ENCODE measurements at regions not wholly inside any gene's neighbourhood (a gene's known extent, or its start where the extent isn't known, plus 50 kb on each side); places are given as distances from the start of the nearest gene placed in this dataset.

DNA sequence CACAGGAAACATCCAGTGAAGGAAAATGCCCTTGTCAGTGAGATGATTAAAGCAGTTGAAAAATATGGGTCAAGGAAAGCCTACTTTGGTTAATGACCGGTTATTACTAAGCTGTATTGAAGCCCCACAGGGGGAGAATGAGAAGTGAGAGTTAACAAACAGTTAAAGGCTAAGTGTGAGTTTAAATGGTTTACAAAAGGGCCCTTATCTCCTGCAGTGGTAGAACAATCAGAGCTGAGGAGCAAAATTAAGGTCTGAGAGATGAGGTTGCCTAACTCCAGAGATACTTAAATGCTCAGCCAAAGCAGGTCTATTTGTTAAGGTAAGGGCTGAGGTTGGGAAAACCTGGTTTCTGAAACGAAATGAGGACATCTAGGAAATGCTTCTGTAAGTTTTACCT, 75.1 kb upstream of the FER start:
- Histone ChIP-seq H3K27ac (no peak overlapping the region), H3K4me2 (peak overlapping the region; percentile 45), H3K4me1 (peaks cover 16% of the 10 kb centered on the region), H3K36me3 (no peaks in the 10 kb centered on the region), H3K4me3 (no peak overlapping the region), H3K9ac (no peak overlapping the region), H4K20me1 (no peaks in the 10 kb centered on the region), H3K9me3 (no peaks in the 10 kb centered on the region), H3K27me3 (no peaks in the 10 kb centered on the region)
- TF ChIP-seq Cebpa-rat (IDR thresholded peaks at IDR 0.05) = no peak

DNA sequence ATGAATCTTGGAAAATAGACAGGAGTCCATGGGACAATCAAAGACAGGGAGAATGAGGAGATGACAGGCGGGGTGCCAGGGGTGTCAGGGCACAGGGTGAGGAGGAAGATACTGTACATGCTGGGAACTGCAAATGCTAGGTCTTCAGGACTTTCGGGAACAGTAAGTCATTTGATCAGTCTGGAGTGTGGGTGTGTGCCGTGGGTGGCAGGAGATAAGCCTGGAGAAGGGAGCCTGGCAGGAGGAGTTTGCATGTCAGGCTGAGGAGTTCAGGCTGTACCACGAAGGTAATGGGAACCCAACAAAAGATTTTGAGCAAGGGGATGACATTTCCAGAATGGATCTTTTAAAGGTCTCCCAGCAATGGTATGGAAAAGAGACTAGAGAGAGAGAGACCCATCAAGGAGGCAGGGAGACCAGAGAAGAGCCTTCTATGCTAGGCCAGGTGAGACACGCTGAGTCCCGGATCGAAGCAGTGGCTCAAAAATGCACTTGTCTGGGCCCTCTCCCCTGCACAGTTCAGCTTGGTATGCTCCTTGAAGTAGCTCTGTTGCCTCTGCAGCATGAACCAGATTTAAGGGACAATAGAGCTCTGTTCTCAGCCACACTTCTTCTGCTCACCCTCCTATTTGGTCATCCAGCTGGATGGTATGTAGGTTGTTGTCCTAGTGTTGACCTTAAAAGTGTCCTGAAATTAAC, 77.0 kb upstream of the FER start:
- Histone ChIP-seq H3K9ac (no peak overlapping the region), H3K9me3 (no peaks in the 10 kb centered on the region), H3K36me3 (no peaks in the 10 kb centered on the region), H4K20me1 (no peaks in the 10 kb centered on the region), H3K27ac (no peak overlapping the region), H3K4me2 (no peak overlapping the region), H3K4me1 (peaks cover 16% of the 10 kb centered on the region), H3K27me3 (no peaks in the 10 kb centered on the region), H3K4me3 (no peak overlapping the region)
- TF ChIP-seq Cebpa-rat (IDR thresholded peaks at IDR 0.05) = no peak

- Histone ChIP-seq H4K20me1 (no peaks in the 10 kb centered on the region), H3K9me3 (no peaks in the 10 kb centered on the region), H3K27ac (no peak overlapping the region), H3K4me3 (no peak overlapping the region), H3K36me3 (no peaks in the 10 kb centered on the region), H3K27me3 (no peaks in the 10 kb centered on the region), H3K9ac (no peak overlapping the region), H3K4me1 (peaks cover 16% of the 10 kb centered on the region), H3K4me2 (no peak overlapping the region)
- no peak for TF ChIP-seq Cebpa-rat (IDR thresholded peaks at IDR 0.05)
Observed at GRCh38 chr5:108669462-108669861, 78.2 kb upstream of the FER start.

DNA sequence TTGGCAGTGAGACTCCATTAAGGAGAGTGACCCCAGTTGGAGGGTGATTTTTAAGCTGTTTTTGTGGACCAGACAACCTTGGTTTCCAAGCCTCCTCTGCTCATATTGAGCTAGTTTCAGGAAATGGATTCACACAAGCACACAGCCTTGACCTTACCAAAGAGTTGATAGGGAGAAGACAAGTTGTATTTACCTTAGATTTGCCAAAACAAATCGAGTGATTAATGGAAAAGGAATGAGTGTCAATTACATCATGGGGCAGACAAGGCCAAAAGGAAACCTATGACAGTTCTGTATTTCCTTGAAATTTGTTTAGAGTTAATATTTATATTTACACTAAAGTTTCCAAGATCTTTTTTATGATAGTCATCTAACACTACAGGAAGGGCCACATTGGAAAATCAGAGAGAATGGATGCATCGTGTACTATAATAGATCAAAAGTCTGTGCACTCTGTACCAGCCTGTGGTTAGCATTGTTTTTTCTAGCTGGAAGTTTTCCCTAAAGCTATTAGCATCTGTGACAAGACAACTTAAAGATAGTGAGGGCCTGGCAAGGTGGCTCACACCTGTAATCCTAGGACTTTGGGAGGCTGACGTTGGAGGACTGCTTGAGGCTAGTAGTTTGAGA, 86.0 kb upstream of the FER start:
- Histone ChIP-seq H3K27me3 (no peaks in the 10 kb centered on the region), H4K20me1 (no peaks in the 10 kb centered on the region), H3K27ac (no peak overlapping the region), H3K4me3 (no peak overlapping the region), H3K4me2 (no peak overlapping the region), H3K9ac (no peak overlapping the region), H3K9me3 (no peaks in the 10 kb centered on the region), H3K4me1 (no peaks in the 10 kb centered on the region), H3K36me3 (no peaks in the 10 kb centered on the region)
- no peak for TF ChIP-seq Cebpa-rat (IDR thresholded peaks at IDR 0.05)

DNA sequence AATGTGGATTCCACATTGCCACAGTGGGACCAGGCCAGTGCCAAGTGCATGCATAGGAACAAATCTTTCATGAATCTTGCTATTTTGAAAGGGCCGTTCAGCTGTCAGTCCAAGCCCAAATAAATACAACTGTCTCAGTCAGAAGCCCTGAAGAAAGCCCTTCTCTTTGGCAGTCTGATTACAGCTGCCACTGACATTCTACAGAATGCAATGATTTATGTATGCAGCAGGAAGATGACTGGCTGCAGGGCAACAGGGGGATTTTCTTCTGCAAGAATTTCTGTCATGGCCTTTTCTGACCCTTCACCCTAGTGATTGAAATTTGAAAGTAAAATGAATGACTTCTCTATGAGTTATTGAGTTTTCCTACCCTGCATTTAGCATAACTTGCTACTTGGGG, 86.7 kb upstream of the FER start:
- Histone ChIP-seq H3K27ac (no peak overlapping the region), H3K27me3 (no peaks in the 10 kb centered on the region), H3K9me3 (no peaks in the 10 kb centered on the region), H3K4me3 (no peak overlapping the region), H3K4me1 (no peaks in the 10 kb centered on the region), H3K9ac (no peak overlapping the region), H4K20me1 (no peaks in the 10 kb centered on the region), H3K36me3 (no peaks in the 10 kb centered on the region), H3K4me2 (no peak overlapping the region)
- no peak for TF ChIP-seq Cebpa-rat (IDR thresholded peaks at IDR 0.05)

DNA sequence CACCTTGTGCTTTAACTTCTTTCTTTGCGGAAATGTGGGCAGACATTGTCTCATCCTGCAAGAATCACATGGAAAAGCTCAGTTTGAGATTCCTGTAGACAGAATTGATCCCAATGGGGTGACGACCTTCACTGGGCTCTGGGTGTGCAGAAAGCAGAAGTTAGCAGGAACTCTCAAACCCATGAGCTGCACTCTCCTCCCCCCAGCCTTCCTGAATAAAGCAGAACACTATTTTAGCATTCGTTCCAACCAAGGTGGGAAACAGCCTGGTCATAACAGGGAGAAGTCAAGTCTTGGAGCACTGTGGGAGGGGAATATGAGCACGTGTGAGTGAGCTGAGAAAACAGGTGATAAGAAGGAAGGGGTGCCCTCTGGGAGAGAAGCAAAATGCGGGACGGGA, 87.4 kb upstream of the FER start:
- no peaks in the 10 kb centered on the region for H4K20me1 ChIP-seq
- H3K9ac ChIP-seq = no peak overlapping the region
- TF ChIP-seq Cebpa-rat (IDR thresholded peaks at IDR 0.05) = no peak
- H3K27ac ChIP-seq = no peak overlapping the region
- no peaks in the 10 kb centered on the region for H3K36me3 ChIP-seq
- no peaks in the 10 kb centered on the region for H3K27me3 ChIP-seq
- H3K4me2 ChIP-seq = no peak overlapping the region
- no peaks in the 10 kb centered on the region for H3K4me1 ChIP-seq
- H3K4me3 ChIP-seq = no peak overlapping the region
- no peaks in the 10 kb centered on the region for H3K9me3 ChIP-seq

DNA sequence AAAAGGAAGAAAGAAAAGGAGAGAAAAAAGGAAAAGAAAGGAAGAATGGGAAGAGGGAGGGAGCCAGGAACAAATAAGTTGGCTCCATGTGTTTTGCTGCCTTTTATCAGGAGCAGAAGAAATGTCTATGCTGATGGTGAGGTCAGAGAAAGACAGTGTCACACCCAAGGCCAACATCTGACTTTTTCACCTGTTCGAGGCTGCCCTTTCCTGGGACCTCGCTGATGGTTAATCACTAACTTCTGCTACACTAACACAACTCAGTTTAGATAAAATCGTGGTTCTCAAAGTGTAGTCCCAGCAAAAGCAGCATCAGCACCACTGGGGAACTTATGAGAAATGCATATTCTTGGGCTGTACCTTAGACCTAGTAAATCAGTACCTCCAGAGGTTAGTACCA, 88.2 kb upstream of the FER start:
- H3K4me2 ChIP-seq = no peak overlapping the region
- H3K27me3 ChIP-seq = no peaks in the 10 kb centered on the region
- no peaks in the 10 kb centered on the region for H4K20me1 ChIP-seq
- H3K4me3 ChIP-seq = no peak overlapping the region
- no peaks in the 10 kb centered on the region for H3K36me3 ChIP-seq
- H3K27ac ChIP-seq = no peak overlapping the region
- no peaks in the 10 kb centered on the region for H3K4me1 ChIP-seq
- H3K9ac ChIP-seq = no peak overlapping the region
- TF ChIP-seq Cebpa-rat (IDR thresholded peaks at IDR 0.05) = no peak
- no peaks in the 10 kb centered on the region for H3K9me3 ChIP-seq

GRCh38 chr5:108655750-108656450, 91.8 kb upstream of the FER start:
- Histone ChIP-seq H3K27ac (no peak overlapping the region), H3K4me3 (no peak overlapping the region), H3K27me3 (no peaks in the 10 kb centered on the region), H3K4me1 (no peaks in the 10 kb centered on the region), H4K20me1 (no peaks in the 10 kb centered on the region), H3K4me2 (no peak overlapping the region), H3K36me3 (no peaks in the 10 kb centered on the region), H3K9ac (no peak overlapping the region), H3K9me3 (no peaks in the 10 kb centered on the region)
- TF ChIP-seq Cebpa-rat (IDR thresholded peaks at IDR 0.05) = no peak

- no peak overlapping the region for H3K4me3 ChIP-seq
- H4K20me1 ChIP-seq = no peaks in the 10 kb centered on the region
- no peak for TF ChIP-seq Cebpa-rat (IDR thresholded peaks at IDR 0.05)
- no peaks in the 10 kb centered on the region for H3K9me3 ChIP-seq
- H3K27me3 ChIP-seq = no peaks in the 10 kb centered on the region
- H3K4me2 ChIP-seq = no peak overlapping the region
- H3K9ac ChIP-seq = no peak overlapping the region
- peaks cover 9% of the 10 kb centered on the region for H3K4me1 ChIP-seq
- no peaks in the 10 kb centered on the region for H3K36me3 ChIP-seq
- no peak overlapping the region for H3K27ac ChIP-seq
Observed at GRCh38 chr5:108654051-108654450, 93.6 kb upstream of the FER start.

GRCh38 chr5:108653201-108653600, 94.5 kb upstream of the FER start:
- Histone ChIP-seq H3K4me2 (no peak overlapping the region), H3K27ac (no peak overlapping the region), H3K27me3 (no peaks in the 10 kb centered on the region), H3K9me3 (no peaks in the 10 kb centered on the region), H3K9ac (no peak overlapping the region), H3K36me3 (no peaks in the 10 kb centered on the region), H3K4me3 (no peak overlapping the region), H4K20me1 (no peaks in the 10 kb centered on the region), H3K4me1 (peaks cover 10% of the 10 kb centered on the region)
- TF ChIP-seq Cebpa-rat (IDR thresholded peaks at IDR 0.05) = no peak
